ENCODE measurements at regions not wholly inside any gene's neighbourhood (a gene's known extent, or its start where the extent isn't known, plus 50 kb on each side); places are given as distances from the start of the nearest gene placed in this dataset.

DNA sequence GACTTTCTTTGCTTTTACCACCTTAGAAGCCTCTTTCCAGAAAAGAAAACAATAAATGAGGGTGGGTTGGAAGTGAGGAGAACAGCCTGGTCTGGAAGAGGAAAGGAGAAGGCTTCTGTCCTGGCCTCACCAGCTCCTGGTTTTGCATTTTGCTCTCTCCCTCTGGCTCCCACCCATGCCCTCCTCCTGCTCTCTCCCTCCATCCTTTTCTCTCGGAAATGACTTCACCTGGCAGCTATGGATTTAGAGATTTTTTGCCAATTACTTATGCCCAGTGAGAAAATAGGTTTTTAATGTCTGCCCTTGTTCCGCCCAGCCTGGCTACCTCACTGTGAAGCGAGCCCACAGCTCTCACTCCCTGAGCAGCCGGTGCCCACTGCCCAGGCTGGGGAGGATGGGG is 77.9 kb upstream of the NTRK3 start (continued):
- TF ChIP-seq, protein P1, sequence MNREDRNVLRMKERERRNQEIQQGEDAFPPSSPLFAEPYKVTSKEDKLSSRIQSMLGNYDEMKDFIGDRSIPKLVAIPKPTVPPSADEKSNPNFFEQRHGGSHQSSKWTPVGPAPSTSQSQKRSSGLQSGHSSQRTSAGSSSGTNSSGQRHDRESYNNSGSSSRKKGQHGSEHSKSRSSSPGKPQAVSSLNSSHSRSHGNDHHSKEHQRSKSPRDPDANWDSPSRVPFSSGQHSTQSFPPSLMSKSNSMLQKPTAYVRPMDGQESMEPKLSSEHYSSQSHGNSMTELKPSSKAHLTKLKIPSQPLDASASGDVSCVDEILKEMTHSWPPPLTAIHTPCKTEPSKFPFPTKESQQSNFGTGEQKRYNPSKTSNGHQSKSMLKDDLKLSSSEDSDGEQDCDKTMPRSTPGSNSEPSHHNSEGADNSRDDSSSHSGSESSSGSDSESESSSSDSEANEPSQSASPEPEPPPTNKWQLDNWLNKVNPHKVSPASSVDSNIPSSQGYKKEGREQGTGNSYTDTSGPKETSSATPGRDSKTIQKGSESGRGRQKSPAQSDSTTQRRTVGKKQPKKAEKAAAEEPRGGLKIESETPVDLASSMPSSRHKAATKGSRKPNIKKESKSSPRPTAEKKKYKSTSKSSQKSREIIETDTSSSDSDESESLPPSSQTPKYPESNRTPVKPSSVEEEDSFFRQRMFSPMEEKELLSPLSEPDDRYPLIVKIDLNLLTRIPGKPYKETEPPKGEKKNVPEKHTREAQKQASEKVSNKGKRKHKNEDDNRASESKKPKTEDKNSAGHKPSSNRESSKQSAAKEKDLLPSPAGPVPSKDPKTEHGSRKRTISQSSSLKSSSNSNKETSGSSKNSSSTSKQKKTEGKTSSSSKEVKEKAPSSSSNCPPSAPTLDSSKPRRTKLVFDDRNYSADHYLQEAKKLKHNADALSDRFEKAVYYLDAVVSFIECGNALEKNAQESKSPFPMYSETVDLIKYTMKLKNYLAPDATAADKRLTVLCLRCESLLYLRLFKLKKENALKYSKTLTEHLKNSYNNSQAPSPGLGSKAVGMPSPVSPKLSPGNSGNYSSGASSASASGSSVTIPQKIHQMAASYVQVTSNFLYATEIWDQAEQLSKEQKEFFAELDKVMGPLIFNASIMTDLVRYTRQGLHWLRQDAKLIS (CRISPR knock-in tag; IDR thresholded peaks at IDR 0.05; ENCODE audit: borderline replicate concordance) = no peak
- TF ChIP-seq, protein P2, sequence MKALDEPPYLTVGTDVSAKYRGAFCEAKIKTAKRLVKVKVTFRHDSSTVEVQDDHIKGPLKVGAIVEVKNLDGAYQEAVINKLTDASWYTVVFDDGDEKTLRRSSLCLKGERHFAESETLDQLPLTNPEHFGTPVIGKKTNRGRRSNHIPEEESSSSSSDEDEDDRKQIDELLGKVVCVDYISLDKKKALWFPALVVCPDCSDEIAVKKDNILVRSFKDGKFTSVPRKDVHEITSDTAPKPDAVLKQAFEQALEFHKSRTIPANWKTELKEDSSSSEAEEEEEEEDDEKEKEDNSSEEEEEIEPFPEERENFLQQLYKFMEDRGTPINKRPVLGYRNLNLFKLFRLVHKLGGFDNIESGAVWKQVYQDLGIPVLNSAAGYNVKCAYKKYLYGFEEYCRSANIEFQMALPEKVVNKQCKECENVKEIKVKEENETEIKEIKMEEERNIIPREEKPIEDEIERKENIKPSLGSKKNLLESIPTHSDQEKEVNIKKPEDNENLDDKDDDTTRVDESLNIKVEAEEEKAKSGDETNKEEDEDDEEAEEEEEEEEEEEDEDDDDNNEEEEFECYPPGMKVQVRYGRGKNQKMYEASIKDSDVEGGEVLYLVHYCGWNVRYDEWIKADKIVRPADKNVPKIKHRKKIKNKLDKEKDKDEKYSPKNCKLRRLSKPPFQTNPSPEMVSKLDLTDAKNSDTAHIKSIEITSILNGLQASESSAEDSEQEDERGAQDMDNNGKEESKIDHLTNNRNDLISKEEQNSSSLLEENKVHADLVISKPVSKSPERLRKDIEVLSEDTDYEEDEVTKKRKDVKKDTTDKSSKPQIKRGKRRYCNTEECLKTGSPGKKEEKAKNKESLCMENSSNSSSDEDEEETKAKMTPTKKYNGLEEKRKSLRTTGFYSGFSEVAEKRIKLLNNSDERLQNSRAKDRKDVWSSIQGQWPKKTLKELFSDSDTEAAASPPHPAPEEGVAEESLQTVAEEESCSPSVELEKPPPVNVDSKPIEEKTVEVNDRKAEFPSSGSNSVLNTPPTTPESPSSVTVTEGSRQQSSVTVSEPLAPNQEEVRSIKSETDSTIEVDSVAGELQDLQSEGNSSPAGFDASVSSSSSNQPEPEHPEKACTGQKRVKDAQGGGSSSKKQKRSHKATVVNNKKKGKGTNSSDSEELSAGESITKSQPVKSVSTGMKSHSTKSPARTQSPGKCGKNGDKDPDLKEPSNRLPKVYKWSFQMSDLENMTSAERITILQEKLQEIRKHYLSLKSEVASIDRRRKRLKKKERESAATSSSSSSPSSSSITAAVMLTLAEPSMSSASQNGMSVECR (CRISPR knock-in tag; IDR thresholded peaks at IDR 0.05; ENCODE audit: borderline replicate concordance) = no peak
- TF ChIP-seq, protein P3, sequence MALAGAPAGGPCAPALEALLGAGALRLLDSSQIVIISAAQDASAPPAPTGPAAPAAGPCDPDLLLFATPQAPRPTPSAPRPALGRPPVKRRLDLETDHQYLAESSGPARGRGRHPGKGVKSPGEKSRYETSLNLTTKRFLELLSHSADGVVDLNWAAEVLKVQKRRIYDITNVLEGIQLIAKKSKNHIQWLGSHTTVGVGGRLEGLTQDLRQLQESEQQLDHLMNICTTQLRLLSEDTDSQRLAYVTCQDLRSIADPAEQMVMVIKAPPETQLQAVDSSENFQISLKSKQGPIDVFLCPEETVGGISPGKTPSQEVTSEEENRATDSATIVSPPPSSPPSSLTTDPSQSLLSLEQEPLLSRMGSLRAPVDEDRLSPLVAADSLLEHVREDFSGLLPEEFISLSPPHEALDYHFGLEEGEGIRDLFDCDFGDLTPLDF (CRISPR knock-in tag; IDR thresholded peaks at IDR 0.05) = no peak
- TF ChIP-seq CBFB (CRISPR knock-in tag; IDR thresholded peaks at IDR 0.05; ENCODE audit: low read depth) (no peak), CREB1 (CRISPR knock-in tag; IDR thresholded peaks at IDR 0.05) (no peak), NFYB (CRISPR knock-in tag; conservative IDR thresholded peaks at IDR 0.05; ENCODE audit: low read depth) (no peak), MYBL2 (CRISPR knock-in tag; IDR thresholded peaks at IDR 0.05) (no peak), ZNF317 (CRISPR knock-in tag; IDR thresholded peaks at IDR 0.05; ENCODE audit: borderline replicate concordance, low read depth) (no peak), ZNF396 (CRISPR knock-in tag; IDR thresholded peaks at IDR 0.05; ENCODE audit: borderline replicate concordance) (no peak)
- TF ChIP-seq, protein P4, sequence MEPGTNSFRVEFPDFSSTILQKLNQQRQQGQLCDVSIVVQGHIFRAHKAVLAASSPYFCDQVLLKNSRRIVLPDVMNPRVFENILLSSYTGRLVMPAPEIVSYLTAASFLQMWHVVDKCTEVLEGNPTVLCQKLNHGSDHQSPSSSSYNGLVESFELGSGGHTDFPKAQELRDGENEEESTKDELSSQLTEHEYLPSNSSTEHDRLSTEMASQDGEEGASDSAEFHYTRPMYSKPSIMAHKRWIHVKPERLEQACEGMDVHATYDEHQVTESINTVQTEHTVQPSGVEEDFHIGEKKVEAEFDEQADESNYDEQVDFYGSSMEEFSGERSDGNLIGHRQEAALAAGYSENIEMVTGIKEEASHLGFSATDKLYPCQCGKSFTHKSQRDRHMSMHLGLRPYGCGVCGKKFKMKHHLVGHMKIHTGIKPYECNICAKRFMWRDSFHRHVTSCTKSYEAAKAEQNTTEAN (CRISPR knock-in tag; IDR thresholded peaks at IDR 0.05) = no peak

DNA sequence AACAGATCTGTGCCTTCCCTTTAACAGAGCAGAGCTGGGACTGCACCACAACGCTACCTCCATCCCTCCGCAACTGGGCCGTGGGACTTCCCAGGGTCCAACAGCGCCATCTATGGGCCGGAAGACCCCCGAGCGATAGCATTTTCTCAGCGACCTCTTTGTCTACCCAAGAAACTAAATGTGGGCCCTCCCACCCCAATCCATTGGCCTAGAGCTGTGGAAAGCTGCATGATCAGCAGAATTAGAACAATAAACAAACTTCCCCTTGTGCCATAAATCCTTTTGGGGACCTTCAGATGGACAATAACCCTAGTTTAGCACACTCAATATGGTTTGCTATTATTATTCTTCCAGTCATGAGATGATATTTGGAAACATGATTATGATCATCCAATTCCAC is 74.8 kb upstream of the NTRK3 start:
- CTCF ChIA-PET = interaction anchor here (0.5 to 2.5 kb wide), 43 partner anchors 9 to 519 kb away, joined by 3 to 39 read pairs (median 6); no protein-coding TSS in a partner anchor

More for the DNA sequence above, 74.8 kb upstream of the NTRK3 start:
- POLR2A ChIA-PET = no interaction called here
- Mint-ChIP-seq H3K4me1 (no peaks in the 10 kb centered on the region), H3K9me3 (no peaks in the 10 kb centered on the region), H3K4me3 (no peak overlapping the region), H3K27ac (no peak overlapping the region), H3K27me3 (ENCODE audit: low read depth) (no peaks in the 10 kb centered on the region; the same call in 1 of the 2 replicates), H3K36me3 (no peaks in the 10 kb centered on the region)
- DNase-seq (ENCODE audit: low spot score) (peak; percentile 91), ATAC-seq (peak; percentile 97)
- TF ChIP-seq, protein P5, sequence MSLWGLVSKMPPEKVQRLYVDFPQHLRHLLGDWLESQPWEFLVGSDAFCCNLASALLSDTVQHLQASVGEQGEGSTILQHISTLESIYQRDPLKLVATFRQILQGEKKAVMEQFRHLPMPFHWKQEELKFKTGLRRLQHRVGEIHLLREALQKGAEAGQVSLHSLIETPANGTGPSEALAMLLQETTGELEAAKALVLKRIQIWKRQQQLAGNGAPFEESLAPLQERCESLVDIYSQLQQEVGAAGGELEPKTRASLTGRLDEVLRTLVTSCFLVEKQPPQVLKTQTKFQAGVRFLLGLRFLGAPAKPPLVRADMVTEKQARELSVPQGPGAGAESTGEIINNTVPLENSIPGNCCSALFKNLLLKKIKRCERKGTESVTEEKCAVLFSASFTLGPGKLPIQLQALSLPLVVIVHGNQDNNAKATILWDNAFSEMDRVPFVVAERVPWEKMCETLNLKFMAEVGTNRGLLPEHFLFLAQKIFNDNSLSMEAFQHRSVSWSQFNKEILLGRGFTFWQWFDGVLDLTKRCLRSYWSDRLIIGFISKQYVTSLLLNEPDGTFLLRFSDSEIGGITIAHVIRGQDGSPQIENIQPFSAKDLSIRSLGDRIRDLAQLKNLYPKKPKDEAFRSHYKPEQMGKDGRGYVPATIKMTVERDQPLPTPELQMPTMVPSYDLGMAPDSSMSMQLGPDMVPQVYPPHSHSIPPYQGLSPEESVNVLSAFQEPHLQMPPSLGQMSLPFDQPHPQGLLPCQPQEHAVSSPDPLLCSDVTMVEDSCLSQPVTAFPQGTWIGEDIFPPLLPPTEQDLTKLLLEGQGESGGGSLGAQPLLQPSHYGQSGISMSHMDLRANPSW (CRISPR knock-in tag; conservative IDR thresholded peaks at IDR 0.05; ENCODE audit: low read depth) = no peak
- TF ChIP-seq, protein P6, sequence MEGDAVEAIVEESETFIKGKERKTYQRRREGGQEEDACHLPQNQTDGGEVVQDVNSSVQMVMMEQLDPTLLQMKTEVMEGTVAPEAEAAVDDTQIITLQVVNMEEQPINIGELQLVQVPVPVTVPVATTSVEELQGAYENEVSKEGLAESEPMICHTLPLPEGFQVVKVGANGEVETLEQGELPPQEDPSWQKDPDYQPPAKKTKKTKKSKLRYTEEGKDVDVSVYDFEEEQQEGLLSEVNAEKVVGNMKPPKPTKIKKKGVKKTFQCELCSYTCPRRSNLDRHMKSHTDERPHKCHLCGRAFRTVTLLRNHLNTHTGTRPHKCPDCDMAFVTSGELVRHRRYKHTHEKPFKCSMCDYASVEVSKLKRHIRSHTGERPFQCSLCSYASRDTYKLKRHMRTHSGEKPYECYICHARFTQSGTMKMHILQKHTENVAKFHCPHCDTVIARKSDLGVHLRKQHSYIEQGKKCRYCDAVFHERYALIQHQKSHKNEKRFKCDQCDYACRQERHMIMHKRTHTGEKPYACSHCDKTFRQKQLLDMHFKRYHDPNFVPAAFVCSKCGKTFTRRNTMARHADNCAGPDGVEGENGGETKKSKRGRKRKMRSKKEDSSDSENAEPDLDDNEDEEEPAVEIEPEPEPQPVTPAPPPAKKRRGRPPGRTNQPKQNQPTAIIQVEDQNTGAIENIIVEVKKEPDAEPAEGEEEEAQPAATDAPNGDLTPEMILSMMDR (IDR thresholded peaks at IDR 0.05) = peak; percentile 77
- 0 out of 2 replicates have a peak, but pooled peaks have one; percentile 21 for TF ChIP-seq ZNF396 (CRISPR knock-in tag; IDR thresholded peaks at IDR 0.05; ENCODE audit: borderline replicate concordance)

All from WTC11 (cell line).